ENCODE measurements at regions not wholly inside any gene's neighbourhood (a gene's known extent, or its start where the extent isn't known, plus 50 kb on each side); places are given as distances from the start of the nearest gene placed in this dataset.
"Not testable (repeated sequence)": the region's sequence is repeated elsewhere in the genome, so short reads cannot be mapped to it uniquely, and the experiment has no call there.

DNA sequence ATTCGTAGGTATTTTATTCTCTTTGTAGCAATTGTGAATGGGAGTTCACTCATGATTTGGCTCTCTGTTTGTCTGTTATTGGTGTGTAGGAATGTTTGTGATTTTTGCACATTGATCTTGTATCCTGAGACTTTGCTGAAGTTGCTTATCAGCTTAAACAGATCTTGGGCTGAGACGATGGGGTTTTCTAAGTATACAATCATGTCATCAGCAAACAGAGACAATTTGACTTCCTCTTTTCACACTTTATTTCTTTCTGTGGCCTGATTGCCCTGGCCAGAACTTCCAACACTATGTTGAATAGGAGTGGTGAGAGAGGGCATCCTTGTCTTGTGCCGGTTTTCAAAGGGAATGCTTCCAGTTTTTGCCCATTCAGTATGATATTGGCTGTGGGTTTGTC is 252.3 kb upstream of the CTNNB1 start:
- DNase-seq (ENCODE audit: low read depth): not testable (repeated sequence)

GRCh38 chr3:40949347-40949746 is 250.0 kb upstream of the CTNNB1 start:
- DNase-seq (ENCODE audit: low read depth): not testable (repeated sequence)

- DNase-seq (ENCODE audit: low read depth): peak; percentile 23
These were observed 247.7 kb upstream of the CTNNB1 start for GRCh38 chr3:40951636-40952035.

GRCh38 chr3:40961104-40961857 is 238.0 kb upstream of the CTNNB1 start:
- no peak for DNase-seq (ENCODE audit: low read depth)

DNA sequence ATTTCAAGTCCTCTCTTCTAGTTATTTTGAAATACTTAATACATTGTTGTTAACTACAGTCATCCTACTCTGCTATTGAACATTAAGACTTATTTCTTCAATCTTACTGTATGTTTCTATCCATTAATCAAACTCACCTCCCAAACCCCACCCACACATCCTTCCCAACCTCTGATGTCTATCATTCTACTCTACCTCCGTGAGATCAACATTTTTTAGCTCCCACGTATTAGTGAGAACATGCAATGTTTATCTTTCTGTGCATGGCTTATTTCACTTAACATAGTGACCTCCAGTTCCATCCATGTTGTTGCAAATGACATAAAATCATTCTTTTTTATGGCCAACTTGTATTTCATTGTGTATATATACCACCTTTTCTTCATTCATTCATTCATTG is 236.6 kb upstream of the CTNNB1 start:
- DNase-seq (ENCODE audit: low read depth): no peak

DNA sequence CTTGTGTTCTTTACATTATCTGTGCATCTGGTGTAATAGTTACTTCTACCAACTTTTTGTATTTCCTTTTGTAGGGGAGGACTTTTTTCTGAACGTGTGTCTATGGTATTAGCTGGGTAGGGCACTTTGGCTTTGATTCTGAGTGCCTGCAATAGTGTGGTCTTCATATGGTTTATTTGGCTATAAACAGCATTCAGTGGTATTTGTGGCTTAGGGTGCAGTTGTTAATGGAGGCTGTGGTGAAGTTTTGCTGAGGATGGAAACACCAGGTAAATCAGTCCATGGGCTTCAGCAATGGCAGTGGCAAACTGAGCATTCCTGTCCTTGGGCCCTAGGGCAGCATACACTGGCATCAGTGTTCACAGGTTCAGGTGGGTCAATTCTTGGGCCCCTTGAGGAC is 230.6 kb upstream of the CTNNB1 start:
- DNase-seq (ENCODE audit: low read depth): no peak

DNA sequence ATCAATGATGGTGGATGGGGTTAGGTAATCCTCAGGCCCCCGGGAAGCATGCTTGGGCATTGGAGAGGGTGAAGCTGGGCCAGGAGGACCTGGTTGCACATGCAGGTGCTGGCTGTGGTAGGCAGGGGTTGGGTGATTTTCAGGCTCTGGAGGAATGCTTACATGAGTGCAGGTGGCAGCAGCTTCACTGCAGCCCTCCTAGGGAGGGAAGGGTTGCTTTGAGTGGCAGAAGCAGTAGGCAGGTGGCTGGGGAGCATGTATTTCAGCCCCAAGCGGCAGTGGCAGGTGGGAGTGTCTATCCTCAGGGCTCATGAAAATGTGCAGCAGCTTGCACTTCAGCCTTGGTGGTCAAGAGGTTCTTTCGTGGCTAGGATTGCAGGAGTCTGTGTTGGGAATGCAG is 230.0 kb upstream of the CTNNB1 start:
- no peak for DNase-seq (ENCODE audit: low read depth)

- no peak for DNase-seq (ENCODE audit: low read depth)
These were observed 229.4 kb upstream of the CTNNB1 start for GRCh38 chr3:40969756-40970466.

DNA sequence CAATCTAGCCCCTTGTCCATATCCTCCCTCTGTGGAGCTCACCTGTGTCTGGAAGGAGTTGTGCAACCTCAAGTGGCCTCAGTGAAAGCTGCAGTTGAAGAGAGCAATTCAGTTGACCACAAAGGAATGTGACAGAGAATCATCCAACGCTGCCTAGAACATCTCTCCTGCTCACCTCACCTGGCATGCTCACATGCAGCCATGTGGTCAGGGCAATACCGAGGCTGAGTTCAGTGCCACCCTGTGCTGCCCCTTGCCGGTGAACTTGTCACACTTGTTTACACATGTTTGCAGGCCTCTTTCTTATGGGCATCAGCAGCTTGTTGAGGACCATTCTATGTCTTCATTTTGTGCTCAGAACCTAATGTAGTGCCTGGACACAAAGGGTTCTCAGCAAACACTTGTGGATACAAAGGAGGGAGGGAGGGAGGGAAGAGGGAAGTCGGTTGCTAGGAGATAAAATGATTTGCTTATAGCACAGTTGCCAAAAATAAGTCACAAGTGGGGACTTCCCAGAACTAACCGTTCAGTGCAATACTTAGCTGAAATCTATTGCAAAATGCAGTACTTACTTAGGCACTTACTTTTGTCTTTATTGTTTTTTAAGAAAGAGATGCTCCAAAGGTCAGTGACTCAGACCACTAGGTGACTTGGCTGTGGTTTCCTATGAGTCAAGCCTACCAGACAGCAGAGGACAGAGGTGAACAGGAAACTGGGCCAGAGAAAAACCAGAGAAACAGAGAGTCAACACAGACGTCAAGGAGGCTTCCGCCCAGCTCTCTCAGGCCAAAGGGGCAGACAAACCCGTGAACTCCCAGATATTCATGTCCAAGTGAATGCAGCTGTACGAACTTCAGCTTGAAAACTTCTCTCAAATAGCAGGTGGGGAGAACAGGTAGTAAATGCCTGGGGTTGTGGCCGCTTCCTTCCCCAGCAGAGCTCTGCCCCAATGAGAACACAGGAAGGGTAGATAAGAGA is 227.8 kb upstream of the CTNNB1 start:
- peak; percentile 95 for DNase-seq (ENCODE audit: low read depth)

GRCh38 chr3:40972350-40972749 is 227.0 kb upstream of the CTNNB1 start:
- no peak for DNase-seq (ENCODE audit: low read depth)

DNA sequence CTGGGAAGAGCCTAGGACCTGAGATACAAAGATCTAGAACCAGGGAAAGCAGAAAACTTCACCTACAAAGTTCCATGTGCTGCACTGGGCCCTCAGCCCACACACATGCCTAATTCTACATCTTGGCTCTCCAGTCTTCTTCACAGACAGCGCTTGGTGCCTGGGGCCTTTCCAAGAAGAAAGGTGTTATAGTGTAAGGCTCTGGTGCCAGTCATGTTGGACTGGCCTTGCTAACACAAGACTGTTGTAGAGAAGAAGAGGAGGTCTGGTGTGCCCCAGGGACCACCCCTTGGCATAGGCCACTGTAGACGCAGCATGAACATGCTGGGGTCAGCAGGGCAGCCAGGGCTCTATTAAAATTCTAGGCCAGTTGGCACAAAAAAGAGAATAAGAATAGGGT is 226.2 kb upstream of the CTNNB1 start:
- DNase-seq (ENCODE audit: low read depth): no peak

DNA sequence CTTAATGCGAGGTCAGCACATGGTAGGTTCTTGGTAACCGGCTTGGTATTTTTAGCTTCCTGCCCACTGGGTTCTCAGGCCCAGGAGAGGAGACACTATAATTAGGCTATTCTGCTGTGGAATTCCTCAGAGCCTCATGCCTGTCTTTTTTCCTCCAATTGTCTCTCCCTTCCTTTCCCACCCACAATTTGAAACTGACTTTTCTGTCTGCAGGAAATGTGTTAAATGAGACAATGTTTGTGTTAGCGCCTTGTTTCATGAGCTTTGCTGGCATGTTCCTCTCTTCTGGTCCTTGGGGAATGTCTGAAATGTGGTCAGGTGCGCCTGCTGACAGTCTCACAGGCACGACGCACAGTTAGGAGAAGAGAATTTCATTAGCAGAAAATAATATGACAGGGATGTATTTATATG is 223.6 kb upstream of the CTNNB1 start:
- no peak for DNase-seq (ENCODE audit: low read depth)

DNA sequence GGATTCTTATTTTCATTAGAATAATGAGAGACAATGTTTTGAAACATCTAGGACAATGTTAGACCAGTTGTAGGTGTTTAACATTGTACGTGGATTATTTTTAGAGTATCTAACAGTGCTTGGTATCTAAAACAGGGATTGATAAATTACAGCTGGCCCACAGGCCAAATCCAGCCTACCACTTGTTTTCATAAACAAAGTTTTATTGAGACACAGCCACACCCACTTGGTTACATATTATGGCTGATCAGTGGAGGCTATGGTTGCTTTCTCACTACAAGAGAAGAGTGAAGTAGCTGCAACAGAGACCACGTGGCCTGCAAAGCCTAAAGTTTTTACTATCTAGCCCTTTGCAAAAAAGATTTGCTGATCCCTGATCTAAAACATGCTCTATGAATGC is 223.1 kb upstream of the CTNNB1 start:
- DNase-seq (ENCODE audit: low read depth): no peak

- no peak for DNase-seq (ENCODE audit: low read depth)
These were observed 220.9 kb upstream of the CTNNB1 start for GRCh38 chr3:40978442-40978841.

GRCh38 chr3:40979962-40980361 is 219.3 kb upstream of the CTNNB1 start:
- no peak for DNase-seq (ENCODE audit: low read depth)

DNA sequence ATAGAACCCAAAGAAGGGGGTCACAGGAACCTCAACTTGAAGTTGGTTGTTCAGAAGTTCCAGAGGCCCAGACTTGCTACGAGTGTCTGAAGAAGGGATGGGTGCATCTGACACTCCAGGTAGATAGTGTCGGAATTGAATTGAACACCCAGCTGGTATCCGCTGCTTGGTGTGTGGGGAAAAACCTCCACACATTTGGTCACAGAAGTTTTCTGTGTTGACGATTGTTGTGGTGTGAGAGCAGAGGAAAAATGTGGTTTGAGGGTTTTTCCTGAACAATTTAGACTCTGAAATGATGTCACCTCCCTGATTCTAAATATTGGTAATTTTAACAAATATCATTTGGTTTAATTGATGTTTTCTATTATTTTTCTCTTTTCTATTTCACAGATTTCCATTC is 218.8 kb upstream of the CTNNB1 start:
- no peak for DNase-seq (ENCODE audit: low read depth)

GRCh38 chr3:40985195-40985594 is 214.1 kb upstream of the CTNNB1 start:
- no peak for DNase-seq (ENCODE audit: low read depth)

GRCh38 chr3:40988468-40988867 is 210.8 kb upstream of the CTNNB1 start:
- DNase-seq (ENCODE audit: low read depth): no peak

DNA sequence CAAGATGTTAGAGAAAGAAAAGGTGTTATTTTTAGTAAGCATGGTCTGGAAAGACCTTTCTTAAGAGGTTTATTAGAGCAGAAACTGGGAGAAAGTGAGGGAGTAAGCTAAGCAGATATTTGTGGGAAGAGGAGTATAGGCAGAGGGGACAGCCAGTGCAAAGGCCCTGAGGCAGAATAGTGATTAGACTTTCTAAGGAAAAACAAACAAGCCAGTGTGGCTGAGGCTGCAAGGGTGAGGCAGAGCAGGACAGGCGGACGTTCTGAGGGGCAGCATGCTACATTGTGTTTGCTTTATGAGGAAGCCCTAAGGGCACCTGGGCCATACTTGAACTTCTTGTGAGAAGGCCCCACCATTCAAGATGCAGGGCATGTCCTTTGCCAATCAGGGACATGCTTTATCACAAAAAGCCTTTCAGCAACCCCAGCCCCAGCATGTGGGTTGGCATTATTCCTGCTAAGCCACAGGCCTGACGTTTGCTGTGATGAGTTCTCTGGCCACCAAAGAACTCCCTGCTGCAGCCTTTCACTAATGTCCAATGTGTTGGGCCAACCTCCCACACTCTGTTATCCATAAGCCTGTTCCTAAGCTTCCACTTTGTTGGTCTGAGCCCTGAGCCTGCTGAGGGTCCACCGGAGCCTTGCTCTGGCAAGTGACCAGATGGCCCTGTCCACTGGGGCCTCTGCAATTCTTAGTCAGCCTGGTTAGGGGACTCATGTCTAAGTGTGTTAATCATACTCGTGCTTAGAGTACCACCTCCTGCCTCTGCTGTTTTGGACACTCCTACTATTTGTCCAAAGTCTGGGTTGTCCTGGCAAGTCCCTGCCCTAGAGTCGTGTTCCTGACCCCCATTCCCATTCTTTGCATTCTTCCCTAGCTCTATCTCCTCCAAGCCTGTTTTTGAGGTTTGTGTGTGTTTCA is 209.9 kb upstream of the CTNNB1 start:
- DNase-seq (ENCODE audit: low read depth): no peak

GRCh38 chr3:40990062-40990456 is 209.2 kb upstream of the CTNNB1 start:
- DNase-seq (ENCODE audit: low read depth): no peak

DNA sequence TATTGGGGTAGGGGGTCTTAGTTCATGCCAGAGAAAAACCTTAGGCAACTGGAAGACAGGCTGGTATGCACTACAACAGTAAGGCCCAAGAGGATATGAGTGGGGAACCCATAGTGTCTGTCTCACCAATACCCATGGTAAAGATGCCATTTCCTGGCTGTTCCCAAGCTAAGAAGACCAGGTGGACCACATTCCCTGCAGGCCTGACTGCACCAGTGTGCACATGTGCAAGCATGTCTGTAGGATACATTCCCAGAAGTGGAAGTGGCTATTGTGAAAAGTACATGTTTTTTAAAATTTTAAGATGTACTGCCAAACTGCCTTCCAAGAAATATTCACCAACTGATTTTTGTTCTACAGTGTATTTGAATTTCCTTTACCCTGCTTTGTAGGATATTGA is 207.3 kb upstream of the CTNNB1 start:
- no peak for DNase-seq (ENCODE audit: low read depth)

All from HS-5 (cell line).